A172 (cell line): ENCODE measurements at regions not wholly inside any gene's neighbourhood (a gene's known extent, or its start where the extent isn't known, plus 50 kb on each side); places are given as distances from the start of the nearest gene placed in this dataset.

Experiments
- DNase-seq: peaks from one replicate; pipeline ENCODE4 v3.0.0-alpha.2; 2015; ENCODE audit warnings: low spot score

DNA sequence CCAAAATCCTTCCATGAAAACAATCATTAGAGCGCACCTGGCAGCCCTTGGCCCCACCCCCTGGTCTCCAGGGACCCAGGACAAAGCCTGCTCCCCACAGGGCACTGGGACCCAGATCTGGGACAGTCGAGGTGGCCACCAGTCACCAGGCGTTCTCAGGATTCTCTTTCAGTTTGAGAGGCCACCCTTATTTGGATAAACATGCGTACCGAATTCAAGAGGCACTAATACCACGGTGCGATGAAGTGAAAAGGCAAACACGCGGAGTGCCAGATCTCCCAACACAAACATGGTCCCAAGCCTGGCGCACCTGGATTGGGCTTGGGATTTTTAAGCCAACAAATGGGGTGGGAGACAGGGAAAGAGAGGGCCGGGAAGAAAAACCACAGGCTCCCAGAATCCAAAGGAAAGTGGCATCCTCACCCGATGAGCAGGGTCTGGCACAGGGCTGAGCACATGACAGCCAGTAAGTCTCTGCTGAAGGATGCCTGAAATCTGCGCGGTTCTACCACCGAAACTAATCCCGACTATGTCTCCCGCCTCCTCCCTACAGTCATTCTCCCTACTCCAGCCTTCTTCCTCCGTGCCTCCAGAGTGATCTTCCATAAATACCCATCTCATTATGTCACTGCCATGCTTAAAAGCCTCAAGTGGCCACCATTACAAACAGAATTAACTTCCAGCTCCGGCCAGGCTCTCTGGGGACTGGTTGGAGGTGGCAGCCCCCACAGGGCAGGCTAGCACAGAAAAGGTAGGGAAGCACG, 60.9 kb upstream of the KLHL29 start:
- DNase-seq: no peak

- DNase-seq: no peak
Measured at GRCh38 chr2:23326330-23326729, 58.6 kb upstream of the KLHL29 start.

DNA sequence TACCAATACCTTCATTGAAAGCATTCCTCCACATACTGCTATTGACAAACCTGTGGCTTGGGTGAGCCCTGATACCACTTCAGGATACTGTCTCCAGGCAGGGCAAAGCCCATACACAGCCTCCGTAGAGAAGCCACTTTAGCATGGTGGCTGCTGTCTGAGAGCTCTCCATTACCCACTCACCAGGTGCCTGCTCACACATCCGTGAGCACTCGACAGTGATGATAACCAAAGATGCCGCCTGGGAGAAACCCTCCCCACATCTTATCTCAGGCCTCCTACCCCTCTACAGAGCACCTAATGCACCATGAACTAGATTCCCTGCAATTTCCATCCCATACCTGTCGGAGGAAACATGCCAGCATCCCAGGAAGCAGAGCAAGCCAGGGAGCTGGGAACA, 57.6 kb upstream of the KLHL29 start:
- DNase-seq: no peak

- DNase-seq: no peak
Measured at GRCh38 chr2:23327887-23328286, 57.1 kb upstream of the KLHL29 start.

DNA sequence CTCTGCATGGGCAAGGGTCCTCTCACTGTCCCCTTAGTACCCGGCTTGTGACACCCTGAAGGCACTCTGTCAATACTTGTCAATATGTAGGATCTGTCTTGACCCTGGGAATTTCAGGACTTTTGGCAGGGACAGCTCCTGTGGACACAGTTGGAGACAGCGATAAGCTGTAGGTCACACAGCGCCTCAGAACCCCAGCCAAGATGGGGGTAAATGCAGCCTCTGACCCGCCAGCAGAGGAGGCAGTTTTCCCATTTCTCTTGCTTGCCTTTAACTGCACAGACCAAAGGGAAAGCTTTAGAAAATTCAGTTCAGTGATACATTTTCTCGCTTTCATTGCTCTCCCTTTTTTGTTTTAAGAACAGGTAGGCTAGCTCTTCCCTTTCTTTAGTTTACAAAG, 54.8 kb upstream of the KLHL29 start:
- DNase-seq: peak; percentile 19
